Esophagus muscularis mucosa (tissue), 4 donors: ENCODE measurements at regions not wholly inside any gene's neighbourhood (a gene's known extent, or its start where the extent isn't known, plus 50 kb on each side); places are given as distances from the start of the nearest gene placed in this dataset.

ENCODE experiments used
- DNase-seq: peaks from one replicate; pipeline ENCODE4 v3.0.0-alpha.2; 2017; ENCODE audit errors: extremely low spot score
- H3K27ac ChIP-seq, 4 donors: fragments of 200-600 bp; sonication (generic); replicated peaks in 1 of 4; 1 replicate in 3 of 4; 2 replicates in 1 of 4; pipeline ENCODE4 v1.5.1; 2016 to 2019; ENCODE audit warnings: mild to moderate bottlenecking in 1 of 4
- H3K27me3 ChIP-seq, 4 donors: fragments of 200-600 bp; sonication (generic); one replicate each; pipeline versions ENCODE4 v1.5.1 to v1.6.0; 2016 to 2019
- H3K36me3 ChIP-seq, 4 donors: fragments of 200-600 bp; sonication (generic); one replicate each; pipeline ENCODE4 v1.5.1; 2016 to 2019
- H3K4me1 ChIP-seq, 4 donors: fragments of 200-600 bp; sonication (generic); one replicate each; pipeline ENCODE4 v1.5.1; 2016 to 2019
- H3K4me3 ChIP-seq, 4 donors: fragments of 200-600 bp; sonication (generic); 1 replicate in 2 of 4; 2 replicates in 2 of 4; pipeline ENCODE4 v1.5.1; 2016 to 2019; ENCODE audit warnings: mild to moderate bottlenecking in 4 of 4, moderate library complexity in 1 of 4
- H3K9me3 ChIP-seq, 4 donors: fragments of 200-600 bp; sonication (generic); 1 replicate in 3 of 4; 2 replicates in 1 of 4; pipeline ENCODE4 v1.5.1; 2016 to 2019
- CTCF ChIP-seq, 3 experiments: fragments of 200-600 bp in 2 of 3; fragments of 450-650 bp in 1 of 3; sonication (generic) in 2 of 3; IDR thresholded peaks; one replicate each; pipeline ENCODE4 v1.5.1; 2017 to 2019; ENCODE audit warnings: antibody characterized with exemption in 3 of 3, mild to moderate bottlenecking in 2 of 3, moderate library complexity in 1 of 3
- EP300 ChIP-seq: sonication (generic); formaldehyde crosslinking; IDR thresholded peaks from one replicate; pipeline ENCODE4 v1.6.1; 2017; ENCODE audit warnings: antibody characterized with exemption
- POLR2A ChIP-seq: fragments of 450-650 bp; IDR thresholded peaks from one replicate; pipeline ENCODE4 v1.6.1; 2017; ENCODE audit warnings: antibody characterized with exemption, moderate library complexity, mild to moderate bottlenecking, low read depth
- POLR2AphosphoS5 ChIP-seq, 2 donors: sonication (generic); formaldehyde crosslinking; IDR thresholded peaks; one replicate each; pipeline ENCODE4 v1.6.1; 2017; ENCODE audit warnings: antibody characterized with exemption in 2 of 2
- WGBS: methylation state at CpG from one replicate; pipeline ENCODE4 v1.1.5; 2018; 5-methylcytosine and 5-hydroxymethylcytosine counted together
- intact Hi-C: fragments of 100-400 bp; cut with DNase I; formaldehyde crosslinking; loops from one replicate; pipeline ENCODE4 v1.15.1; 2023

GRCh38 chr6:106730264-106730663 lies 100.9 kb downstream of the QRSL1 start:
- Histone ChIP-seq H3K27ac (no peak overlapping the region), H3K9me3 (no peaks in the 10 kb centered on the region), H3K4me1 (no peaks in the 10 kb centered on the region), H3K27me3 (no peaks in the 10 kb centered on the region), H3K4me3 (no peak overlapping the region), H3K36me3 (no peaks in the 10 kb centered on the region)
- intact Hi-C loops, result no loop called here
- DNase-seq, result no peak
- WGBS, result 87% methylated on average over 1 of the region's 1 CpG
- TF ChIP-seq EP300 (no peak), CTCF (IDR thresholded peaks at IDR 0.05) (no peak), POLR2A (no peak), POLR2AphosphoS5 (IDR thresholded peaks at IDR 0.05) (no peak)

GRCh38 chr6:106729841-106730240 lies 100.5 kb downstream of the QRSL1 start:
- TF ChIP-seq EP300 (no peak), POLR2AphosphoS5 (IDR thresholded peaks at IDR 0.05) (no peak), CTCF (IDR thresholded peaks at IDR 0.05) (no peak), POLR2A (no peak)
- 75% methylated on average over 4 of the region's 4 CpGs for WGBS
- H3K9me3 ChIP-seq, result no peaks in the 10 kb centered on the region
- no peak overlapping the region for H3K4me3 ChIP-seq
- no peak for DNase-seq
- intact Hi-C loops, result no loop called here
- no peaks in the 10 kb centered on the region for H3K4me1 ChIP-seq
- H3K27ac ChIP-seq, result no peak overlapping the region
- H3K27me3 ChIP-seq, result no peaks in the 10 kb centered on the region
- H3K36me3 ChIP-seq, result no peaks in the 10 kb centered on the region

GRCh38 chr6:106728296-106728870 lies 99.0 kb downstream of the QRSL1 start:
- intact Hi-C loops, result no loop called here
- DNase-seq, result no peak
- no peaks in the 10 kb centered on the region for H3K36me3 ChIP-seq
- H3K9me3 ChIP-seq, result no peaks in the 10 kb centered on the region
- no peak overlapping the region for H3K4me3 ChIP-seq
- H3K27me3 ChIP-seq, result no peaks in the 10 kb centered on the region
- TF ChIP-seq CTCF (IDR thresholded peaks at IDR 0.05) (no peak), POLR2AphosphoS5 (IDR thresholded peaks at IDR 0.05) (no peak), POLR2A (no peak), EP300 (no peak)
- H3K4me1 ChIP-seq, result no peaks in the 10 kb centered on the region
- no peak overlapping the region for H3K27ac ChIP-seq
- WGBS, result 82% methylated on average over 5 of the region's 5 CpGs

- Histone ChIP-seq H3K9me3 (no peaks in the 10 kb centered on the region), H3K27me3 (no peaks in the 10 kb centered on the region), H3K36me3 (no peaks in the 10 kb centered on the region), H3K4me1 (no peaks in the 10 kb centered on the region), H3K27ac (no peak overlapping the region), H3K4me3 (no peak overlapping the region)
- DNase-seq, result no peak
- TF ChIP-seq POLR2AphosphoS5 (IDR thresholded peaks at IDR 0.05) (no peak), EP300 (no peak), CTCF (IDR thresholded peaks at IDR 0.05) (no peak), POLR2A (no peak)
- 77% methylated on average over 3 of the region's 3 CpGs for WGBS
- intact Hi-C loops, result no loop called here
Measured at GRCh38 chr6:106727480-106728149, 98.2 kb downstream of the QRSL1 start.

- TF ChIP-seq EP300, result no peak
- TF ChIP-seq POLR2A, result no peak
- TF ChIP-seq POLR2AphosphoS5 (IDR thresholded peaks at IDR 0.05), result no peak
- 49% methylated on average over 2 of the region's 2 CpGs for WGBS
- intact Hi-C loops, result no loop called here
Measured at GRCh38 chr6:106724848-106725247, 95.5 kb downstream of the QRSL1 start.

More at GRCh38 chr6:106724848-106725247, 95.5 kb downstream of the QRSL1 start:
- Histone ChIP-seq H3K27ac (no peak overlapping the region), H3K4me3 (no peak overlapping the region), H3K4me1 (no peaks in the 10 kb centered on the region), H3K9me3 (no peaks in the 10 kb centered on the region), H3K36me3 (no peaks in the 10 kb centered on the region), H3K27me3 (no peaks in the 10 kb centered on the region)
- no peak for DNase-seq
